HG02840 (cell line): ENCODE measurements at regions not wholly inside any gene's neighbourhood (a gene's known extent, or its start where the extent isn't known, plus 50 kb on each side); places are given as distances from the start of the nearest gene placed in this dataset.
"Not testable (repeated sequence)": the region's sequence is repeated elsewhere in the genome, so short reads cannot be mapped to it uniquely, and the experiment has no call there.

Source experiments
- ATAC-seq: cut with Tn5 transposase; IDR thresholded peaks from one replicate; pipeline ENCODE4 v1.9.1; 2021; ENCODE audit warnings: mild to moderate bottlenecking, moderate library complexity, moderate number of reproducible peaks; ENCODE audit not compliant: unreplicated experiment, low FRiP score

DNA sequence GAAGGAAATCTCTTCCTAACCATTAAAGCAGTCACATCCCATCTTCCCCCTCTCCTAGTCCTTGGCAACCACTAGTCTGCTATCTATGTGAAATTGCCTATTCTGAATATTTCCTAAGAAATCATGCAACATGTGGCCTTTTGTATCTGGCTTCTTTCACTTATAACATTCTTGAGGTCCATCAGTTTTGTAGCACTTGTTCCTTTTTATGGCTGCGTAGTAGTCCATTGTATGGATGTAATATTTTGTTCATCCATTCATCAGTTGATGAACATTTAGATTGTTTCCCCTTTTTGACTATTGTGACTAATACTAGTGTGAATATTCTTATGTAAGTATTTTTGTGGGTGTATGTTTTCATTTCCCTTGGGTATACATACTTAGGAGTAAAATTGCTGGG is 878.7 kb upstream of the DEFB115 start:
- not testable (repeated sequence) for ATAC-seq

DNA sequence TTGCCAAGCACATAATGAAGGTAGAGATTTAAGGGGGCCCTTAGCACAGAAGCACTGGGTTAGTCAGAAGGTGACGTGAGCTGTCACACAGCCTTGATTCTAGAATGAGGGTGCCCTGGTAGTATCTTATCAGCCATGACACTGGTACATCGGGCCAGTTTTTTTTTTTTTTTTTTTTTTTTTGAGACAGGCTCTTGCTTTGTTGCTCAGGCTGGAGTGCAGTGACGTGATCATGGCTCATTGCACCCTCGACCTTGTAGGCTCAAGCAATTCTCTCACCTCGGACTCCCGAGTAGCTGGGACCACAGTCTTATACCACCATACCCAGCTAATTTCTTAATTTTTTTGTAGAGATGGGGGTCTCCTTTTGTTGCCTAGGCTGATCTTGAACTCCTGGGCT is 872.6 kb upstream of the DEFB115 start:
- not testable (repeated sequence) for ATAC-seq

DNA sequence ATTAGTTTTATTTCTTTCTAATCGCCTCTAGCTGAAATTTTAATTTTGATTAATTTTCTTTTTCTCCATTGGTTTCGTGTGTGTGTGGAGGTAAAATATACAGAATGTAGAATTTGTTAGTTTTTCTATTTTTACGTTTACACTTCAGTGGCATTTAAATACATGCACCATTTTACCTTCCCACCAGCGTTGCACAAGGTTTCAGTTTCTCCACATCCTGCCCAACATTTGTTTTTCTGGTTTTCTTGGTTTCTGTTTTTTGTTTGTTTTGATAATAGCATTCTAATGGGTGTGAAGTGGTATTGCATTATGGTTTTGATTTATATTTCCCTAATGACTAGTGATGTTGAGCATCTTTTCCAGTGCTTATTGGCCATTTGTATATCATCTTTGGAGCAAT is 871.4 kb upstream of the DEFB115 start:
- ATAC-seq = not testable (repeated sequence)

DNA sequence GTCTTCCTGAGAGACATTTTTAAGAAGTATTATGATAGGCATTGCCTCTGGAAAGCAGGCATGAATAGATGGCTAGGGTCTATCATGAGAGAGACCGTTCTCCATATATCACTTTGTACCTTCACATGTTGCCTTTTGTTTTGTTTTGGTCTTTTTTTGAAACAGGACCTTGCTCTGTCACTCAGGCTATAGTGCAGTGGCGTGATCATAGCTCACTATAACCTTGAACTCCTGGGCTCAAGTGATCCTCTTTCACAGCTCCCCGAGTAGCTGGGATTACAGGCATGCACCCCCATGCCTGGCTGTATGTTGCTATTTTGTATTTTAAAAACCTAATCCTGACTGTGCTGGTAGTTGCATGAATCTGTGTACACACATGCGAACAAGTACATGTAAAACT is 869.6 kb upstream of the DEFB115 start:
- not testable (repeated sequence) for ATAC-seq

DNA sequence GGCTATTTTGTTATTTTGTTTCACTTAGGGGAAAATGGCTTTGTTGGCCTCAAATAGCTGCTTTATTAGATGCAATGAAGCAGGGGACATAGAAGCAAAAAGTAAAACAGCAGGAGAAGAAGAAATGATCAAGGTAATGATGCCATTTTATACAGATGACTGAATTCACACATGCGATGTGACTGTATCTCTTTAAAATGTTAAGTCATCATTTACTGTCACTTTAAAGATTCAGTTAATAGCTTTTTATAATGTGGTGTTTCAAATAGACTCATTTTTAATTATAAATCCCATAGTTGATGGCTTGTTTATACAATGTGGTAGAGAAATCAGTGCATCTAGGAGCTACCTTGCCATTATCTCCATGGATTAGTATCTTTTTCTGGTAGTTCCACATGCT is 863.9 kb upstream of the DEFB115 start:
- ATAC-seq = not testable (repeated sequence)

DNA sequence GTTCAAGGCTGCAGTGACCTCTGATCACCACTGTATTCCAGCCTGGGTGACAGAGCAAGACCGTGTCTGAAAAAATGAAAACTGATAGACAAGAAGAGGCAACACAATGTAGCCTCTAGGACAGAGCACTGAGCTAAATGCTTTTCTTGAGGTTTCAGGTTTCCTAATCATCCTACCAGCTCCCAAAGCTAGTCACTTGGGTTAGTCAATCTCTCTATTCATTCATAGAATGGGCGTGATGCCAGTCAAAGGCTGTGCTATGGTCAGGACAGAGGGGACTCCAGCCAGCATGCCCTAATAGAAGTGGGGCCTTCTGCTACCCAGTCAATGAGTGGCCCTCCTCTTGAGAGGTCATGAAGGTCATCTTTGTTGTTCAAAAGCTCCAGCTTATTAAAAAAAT is 860.4 kb upstream of the DEFB115 start:
- not testable (repeated sequence) for ATAC-seq

DNA sequence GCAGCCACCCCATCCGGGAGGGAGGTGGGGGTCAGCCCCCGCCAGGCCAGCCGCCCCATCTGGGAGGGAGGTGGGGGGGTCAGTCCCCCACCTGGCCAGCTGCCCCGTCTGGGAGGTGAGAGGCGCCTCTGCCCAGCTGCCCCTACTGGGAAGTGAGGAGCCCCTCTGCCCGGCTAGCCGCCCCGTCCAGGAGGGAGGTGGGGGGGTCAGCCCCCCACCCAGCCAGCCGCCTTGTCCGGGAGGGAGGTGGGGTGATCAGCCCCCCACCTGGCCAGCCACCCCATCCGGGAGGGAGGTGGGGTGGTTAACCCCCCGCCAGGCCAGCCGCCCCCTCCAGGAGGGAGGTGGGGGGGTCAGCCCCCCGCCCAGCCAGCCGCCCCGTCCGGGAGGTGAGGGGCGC is 852.4 kb upstream of the DEFB115 start:
- ATAC-seq = not testable (repeated sequence)

DNA sequence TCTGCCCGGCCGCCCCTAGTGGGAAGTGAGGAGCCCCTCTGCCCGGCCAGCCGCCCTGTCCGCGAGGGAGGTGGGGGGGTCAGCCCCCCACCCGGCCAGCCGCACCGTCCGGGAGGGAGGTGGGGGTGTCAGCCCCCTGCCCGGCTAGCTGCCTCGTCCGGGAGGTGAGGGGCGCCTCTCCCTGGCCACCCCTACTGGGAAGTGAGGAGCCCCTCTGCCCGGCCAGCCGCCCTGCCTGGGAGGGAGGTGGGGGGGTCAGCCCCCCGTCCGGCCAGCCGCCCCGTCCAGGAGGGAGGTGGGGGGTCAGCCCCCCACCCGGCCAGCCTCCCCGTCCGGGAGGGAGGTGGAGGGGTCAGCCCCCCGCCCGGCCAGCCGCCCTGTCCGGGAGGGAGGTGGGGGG is 851.9 kb upstream of the DEFB115 start:
- not testable (repeated sequence) for ATAC-seq

DNA sequence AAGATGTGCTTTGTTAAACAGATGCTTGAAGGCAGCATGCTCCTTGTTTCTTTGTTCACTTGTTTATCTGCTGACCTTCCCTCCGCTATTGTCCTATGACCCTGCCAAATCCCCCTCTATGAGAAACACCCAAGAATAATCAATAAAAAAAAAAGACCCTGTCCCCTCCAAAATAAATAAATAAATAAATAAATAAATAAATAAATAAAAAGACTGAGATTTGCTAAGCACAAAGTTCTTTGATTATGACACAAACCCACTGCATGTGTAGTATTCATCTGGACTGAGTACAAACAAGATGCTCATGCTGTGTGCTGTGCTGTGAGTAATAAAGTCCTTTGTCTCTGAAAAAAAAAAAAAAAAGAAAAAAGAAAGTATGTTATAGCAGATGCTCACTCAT is 851.1 kb upstream of the DEFB115 start:
- ATAC-seq = not testable (repeated sequence)

DNA sequence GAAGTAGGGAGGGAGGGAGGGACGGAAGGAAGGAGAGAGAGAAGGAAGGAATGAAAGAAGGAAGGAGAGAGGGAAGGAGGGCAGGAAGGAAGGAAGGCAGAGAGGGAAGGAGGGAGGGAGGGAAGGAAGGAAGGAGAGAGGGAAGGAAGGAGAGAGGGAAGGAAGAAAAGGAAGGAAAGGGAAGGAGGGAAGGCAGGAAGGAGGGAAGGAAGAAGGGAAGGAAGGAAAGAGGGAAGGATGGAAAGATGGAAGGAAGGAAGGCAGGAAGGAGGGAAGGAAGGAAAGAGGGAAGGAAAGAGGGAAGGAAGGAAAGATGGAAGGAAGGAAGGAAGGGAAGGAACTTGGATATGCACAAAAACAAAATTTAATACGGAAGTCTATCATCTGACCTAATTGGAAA is 844.5 kb upstream of the DEFB115 start:
- no peak for ATAC-seq

DNA sequence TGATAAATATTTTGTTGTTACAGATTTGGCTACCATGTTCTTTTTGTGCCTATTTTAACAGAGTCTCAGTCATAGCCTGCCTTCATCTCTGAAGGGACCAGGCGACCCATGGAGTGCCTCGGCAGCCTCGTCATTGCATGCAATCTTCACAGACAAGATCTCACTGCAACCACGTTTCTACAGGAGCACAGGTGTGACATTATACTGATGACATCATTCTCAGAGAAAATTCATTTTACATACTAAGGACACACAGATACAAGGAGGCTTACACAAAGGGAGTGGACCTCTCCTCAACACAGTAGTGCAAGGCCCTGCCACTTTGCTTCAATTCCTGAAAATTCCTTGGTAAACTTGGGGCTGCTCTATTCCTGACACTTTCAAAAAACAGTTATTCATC is 840.1 kb upstream of the DEFB115 start:
- ATAC-seq = not testable (repeated sequence)

DNA sequence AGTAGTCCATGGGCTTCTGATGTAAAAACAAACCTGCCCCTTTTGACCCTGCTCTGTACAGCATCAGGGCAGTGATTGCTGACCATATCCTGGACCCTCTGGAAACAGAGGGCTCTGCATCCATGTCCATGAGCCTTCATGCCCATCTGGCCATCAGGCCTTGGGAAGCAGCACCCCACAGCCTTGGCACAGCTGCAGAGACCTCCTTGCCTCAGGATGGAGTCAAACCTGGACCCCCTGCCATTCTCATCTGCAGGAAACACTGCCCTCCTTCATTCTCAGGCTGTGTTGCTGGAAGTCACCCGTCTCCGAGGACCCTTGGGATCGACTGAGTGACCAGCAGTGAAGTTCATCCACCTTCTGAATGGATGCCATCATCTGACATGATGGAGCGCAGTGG is 839.1 kb upstream of the DEFB115 start:
- ATAC-seq = not testable (repeated sequence)

DNA sequence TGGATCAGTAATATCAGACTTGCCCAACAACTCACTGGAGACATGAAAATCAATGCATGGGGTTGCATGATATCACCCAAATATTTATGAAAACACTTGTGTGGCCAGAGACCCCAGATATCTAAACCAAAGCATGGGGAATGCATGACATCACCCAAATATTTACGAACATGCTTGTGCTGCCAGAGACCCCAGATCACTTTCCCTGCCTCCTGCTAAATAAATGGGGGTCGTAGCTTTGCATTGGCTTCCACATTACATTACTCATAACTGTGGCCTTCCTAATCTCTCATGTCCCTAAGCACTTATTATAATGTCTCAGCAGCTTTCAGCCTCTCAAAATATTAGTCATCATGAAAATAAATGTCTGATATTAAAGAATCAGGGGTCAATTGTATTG is 838.0 kb upstream of the DEFB115 start:
- no peak for ATAC-seq

DNA sequence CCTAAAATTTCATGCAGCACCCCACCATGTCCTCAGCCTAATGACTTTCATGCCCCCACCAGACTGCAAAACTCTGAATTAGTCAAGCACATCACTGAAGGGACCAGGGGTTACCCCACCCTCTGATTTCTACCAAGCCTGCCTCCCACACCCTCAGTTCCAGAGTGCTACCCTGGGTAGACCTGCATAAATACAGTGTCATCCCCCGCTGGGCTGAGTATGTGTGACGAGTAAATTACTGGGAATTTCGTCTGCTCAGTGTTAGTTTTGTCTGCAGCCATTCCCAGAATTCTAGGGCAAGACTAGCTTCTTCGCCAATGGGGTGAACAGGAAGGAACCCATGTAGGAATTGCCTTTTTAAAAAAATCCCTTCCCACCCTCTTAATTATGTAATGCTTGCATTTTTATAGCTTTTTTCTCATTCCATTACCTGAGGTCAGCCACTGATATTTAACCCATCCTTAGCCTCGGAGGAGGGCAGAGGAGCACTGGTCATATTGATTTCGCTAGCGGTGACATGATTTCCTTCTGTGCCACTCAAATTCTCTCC is 837.5 kb upstream of the DEFB115 start:
- not testable (repeated sequence) for ATAC-seq
